ENCODE measurements at regions not wholly inside any gene's neighbourhood (a gene's known extent, or its start where the extent isn't known, plus 50 kb on each side); places are given as distances from the start of the nearest gene placed in this dataset.

- H3K27me3 Mint-ChIP-seq (ENCODE audit: low read depth), result no peaks in the 10 kb centered on the region
- CTCF ChIA-PET, result no interaction called here
- DNase-seq (ENCODE audit: low spot score), result no peak
- no peaks in the 10 kb centered on the region for H3K4me1 Mint-ChIP-seq
- ATAC-seq, result no peak
- H3K4me3 Mint-ChIP-seq, result no peak overlapping the region
- H3K27ac Mint-ChIP-seq, result no peak overlapping the region
- POLR2A ChIA-PET, result no interaction called here
- H3K9me3 Mint-ChIP-seq, result no peaks in the 10 kb centered on the region
- TF ChIP-seq NR2C2 (CRISPR knock-in tag; IDR thresholded peaks at IDR 0.05) (no peak), IRF1 (CRISPR knock-in tag; IDR thresholded peaks at IDR 0.05) (no peak), ZNF219 (CRISPR knock-in tag; IDR thresholded peaks at IDR 0.05; ENCODE audit: borderline replicate concordance) (no peak), ZNF512 (CRISPR knock-in tag; IDR thresholded peaks at IDR 0.05; ENCODE audit: borderline replicate concordance) (no peak), FOXP1 (CRISPR knock-in tag; IDR thresholded peaks at IDR 0.05; ENCODE audit: borderline replicate concordance) (no peak), HMGXB4 (CRISPR knock-in tag; IDR thresholded peaks at IDR 0.05) (no peak), JAZF1 (CRISPR knock-in tag; IDR thresholded peaks at IDR 0.05) (no peak), E2F4 (CRISPR knock-in tag; IDR thresholded peaks at IDR 0.05; ENCODE audit: borderline replicate concordance, low read depth) (no peak), MLX (CRISPR knock-in tag; IDR thresholded peaks at IDR 0.05) (no peak), ZSCAN18 (CRISPR knock-in tag; IDR thresholded peaks at IDR 0.05) (no peak), RELA (CRISPR knock-in tag; IDR thresholded peaks at IDR 0.05; ENCODE audit: borderline replicate concordance) (no peak), ETV6 (CRISPR knock-in tag; IDR thresholded peaks at IDR 0.05) (no peak), FOXP4 (CRISPR knock-in tag; IDR thresholded peaks at IDR 0.05) (no peak)
- no peaks in the 10 kb centered on the region for H3K36me3 Mint-ChIP-seq
Measured at GRCh38 chr5:163619951-163620350, 114.5 kb downstream of the MAT2B start.

- ChIA-PET CTCF (no interaction called here), POLR2A (no interaction called here)
- Mint-ChIP-seq H3K27me3 (ENCODE audit: low read depth) (no peaks in the 10 kb centered on the region), H3K9me3 (peaks cover 2% of the 10 kb centered on the region; the same call in 1 of the 2 replicates), H3K4me3 (no peak overlapping the region), H3K4me1 (no peaks in the 10 kb centered on the region), H3K27ac (no peak overlapping the region), H3K36me3 (no peaks in the 10 kb centered on the region)
- DNase-seq (ENCODE audit: low spot score) (no peak), ATAC-seq (no peak)
- TF ChIP-seq NFYB (CRISPR knock-in tag; conservative IDR thresholded peaks at IDR 0.05; ENCODE audit: low read depth) (no peak), ZNF281 (CRISPR knock-in tag; IDR thresholded peaks at IDR 0.05) (no peak), ZNF396 (CRISPR knock-in tag; IDR thresholded peaks at IDR 0.05; ENCODE audit: borderline replicate concordance) (no peak), FOXJ3 (CRISPR knock-in tag; IDR thresholded peaks at IDR 0.05; ENCODE audit: borderline replicate concordance) (no peak), ZNF416 (CRISPR knock-in tag; IDR thresholded peaks at IDR 0.05) (no peak), ZBTB43 (CRISPR knock-in tag; IDR thresholded peaks at IDR 0.05) (no peak), IRF2 (CRISPR knock-in tag; IDR thresholded peaks at IDR 0.05; ENCODE audit: borderline replicate concordance, low read depth) (no peak), ZBTB21 (CRISPR knock-in tag; IDR thresholded peaks at IDR 0.05; ENCODE audit: borderline replicate concordance) (no peak), NR2C2 (CRISPR knock-in tag; IDR thresholded peaks at IDR 0.05) (no peak), JUN (CRISPR knock-in tag; IDR thresholded peaks at IDR 0.05) (no peak)
Measured at GRCh38 chr5:163622799-163623198, 117.4 kb downstream of the MAT2B start.
